ENCODE measurements at regions not wholly inside any gene's neighbourhood (a gene's known extent, or its start where the extent isn't known, plus 50 kb on each side); places are given as distances from the start of the nearest gene placed in this dataset.

GRCh38 chr13:73189776-73190175 is 131.0 kb downstream of the KLF5 start:
- Histone ChIP-seq H3K27ac (ENCODE audit: low read depth, low read length) (no peak overlapping the region), H3K4me3 (ENCODE audit: low read depth, low read length) (peak overlapping the region; percentile 65; the same call in 1 of the 2 replicates), H3K4me1 (ENCODE audit: control insufficient read depth, insufficient read depth, low read length, unreplicated experiment) (peaks cover 12% of the 10 kb centered on the region), H3K36me3 (ENCODE audit: insufficient read depth, low read length) (no peaks in the 10 kb centered on the region), H2AFZ (ENCODE audit: low read length, unreplicated experiment) (no peak overlapping the region), H3K27me3 (ENCODE audit: insufficient read depth, low read length) (no peaks in the 10 kb centered on the region), H3K79me2 (ENCODE audit: control insufficient read depth, insufficient read depth, low read length, unreplicated experiment) (no peaks in the 10 kb centered on the region)

GRCh38 chr13:73189362-73189761 is 130.6 kb downstream of the KLF5 start:
- no peaks in the 10 kb centered on the region for H3K27me3 ChIP-seq (ENCODE audit: insufficient read depth, low read length)
- peaks cover 12% of the 10 kb centered on the region for H3K4me1 ChIP-seq (ENCODE audit: control insufficient read depth, insufficient read depth, low read length, unreplicated experiment)
- no peak overlapping the region for H3K27ac ChIP-seq (ENCODE audit: low read depth, low read length)
- no peaks in the 10 kb centered on the region for H3K79me2 ChIP-seq (ENCODE audit: control insufficient read depth, insufficient read depth, low read length, unreplicated experiment)
- H3K4me3 ChIP-seq (ENCODE audit: low read depth, low read length) = no peak overlapping the region
- no peaks in the 10 kb centered on the region for H3K36me3 ChIP-seq (ENCODE audit: insufficient read depth, low read length)
- no peak overlapping the region for H2AFZ ChIP-seq (ENCODE audit: low read length, unreplicated experiment)

GRCh38 chr13:73187106-73187505 is 128.3 kb downstream of the KLF5 start:
- H3K36me3 ChIP-seq (ENCODE audit: insufficient read depth, low read length) = no peaks in the 10 kb centered on the region
- no peak overlapping the region for H3K4me3 ChIP-seq (ENCODE audit: low read depth, low read length)
- H3K79me2 ChIP-seq (ENCODE audit: control insufficient read depth, insufficient read depth, low read length, unreplicated experiment) = no peaks in the 10 kb centered on the region
- H3K4me1 ChIP-seq (ENCODE audit: control insufficient read depth, insufficient read depth, low read length, unreplicated experiment) = peaks cover 12% of the 10 kb centered on the region
- no peak overlapping the region for H3K27ac ChIP-seq (ENCODE audit: low read depth, low read length)
- H3K27me3 ChIP-seq (ENCODE audit: insufficient read depth, low read length) = no peaks in the 10 kb centered on the region
- no peak overlapping the region for H2AFZ ChIP-seq (ENCODE audit: low read length, unreplicated experiment)

GRCh38 chr13:73179650-73180274 is 121.0 kb downstream of the KLF5 start:
- H3K4me3 ChIP-seq (ENCODE audit: low read depth, low read length) = no peak overlapping the region
- no peaks in the 10 kb centered on the region for H3K27me3 ChIP-seq (ENCODE audit: insufficient read depth, low read length)
- H2AFZ ChIP-seq (ENCODE audit: low read length, unreplicated experiment) = no peak overlapping the region
- no peak overlapping the region for H3K27ac ChIP-seq (ENCODE audit: low read depth, low read length)
- H3K79me2 ChIP-seq (ENCODE audit: control insufficient read depth, insufficient read depth, low read length, unreplicated experiment) = no peaks in the 10 kb centered on the region
- no peaks in the 10 kb centered on the region for H3K36me3 ChIP-seq (ENCODE audit: insufficient read depth, low read length)
- no peaks in the 10 kb centered on the region for H3K4me1 ChIP-seq (ENCODE audit: control insufficient read depth, insufficient read depth, low read length, unreplicated experiment)

GRCh38 chr13:73177916-73178565 is 119.2 kb downstream of the KLF5 start:
- Histone ChIP-seq H2AFZ (ENCODE audit: low read length, unreplicated experiment) (no peak overlapping the region), H3K4me1 (ENCODE audit: control insufficient read depth, insufficient read depth, low read length, unreplicated experiment) (no peaks in the 10 kb centered on the region), H3K27me3 (ENCODE audit: insufficient read depth, low read length) (no peaks in the 10 kb centered on the region), H3K36me3 (ENCODE audit: insufficient read depth, low read length) (no peaks in the 10 kb centered on the region), H3K79me2 (ENCODE audit: control insufficient read depth, insufficient read depth, low read length, unreplicated experiment) (no peaks in the 10 kb centered on the region), H3K4me3 (ENCODE audit: low read depth, low read length) (no peak overlapping the region), H3K27ac (ENCODE audit: low read depth, low read length) (no peak overlapping the region)

GRCh38 chr13:73177017-73177416 is 118.2 kb downstream of the KLF5 start:
- Histone ChIP-seq H3K4me1 (ENCODE audit: control insufficient read depth, insufficient read depth, low read length, unreplicated experiment) (no peaks in the 10 kb centered on the region), H3K79me2 (ENCODE audit: control insufficient read depth, insufficient read depth, low read length, unreplicated experiment) (no peaks in the 10 kb centered on the region), H3K4me3 (ENCODE audit: low read depth, low read length) (no peak overlapping the region), H3K27me3 (ENCODE audit: insufficient read depth, low read length) (no peaks in the 10 kb centered on the region), H3K36me3 (ENCODE audit: insufficient read depth, low read length) (no peaks in the 10 kb centered on the region), H3K27ac (ENCODE audit: low read depth, low read length) (no peak overlapping the region), H2AFZ (ENCODE audit: low read length, unreplicated experiment) (no peak overlapping the region)

- H3K36me3 ChIP-seq (ENCODE audit: insufficient read depth, low read length) = no peaks in the 10 kb centered on the region
- no peaks in the 10 kb centered on the region for H3K79me2 ChIP-seq (ENCODE audit: control insufficient read depth, insufficient read depth, low read length, unreplicated experiment)
- no peak overlapping the region for H2AFZ ChIP-seq (ENCODE audit: low read length, unreplicated experiment)
- no peaks in the 10 kb centered on the region for H3K4me1 ChIP-seq (ENCODE audit: control insufficient read depth, insufficient read depth, low read length, unreplicated experiment)
- H3K27ac ChIP-seq (ENCODE audit: low read depth, low read length) = no peak overlapping the region
- no peaks in the 10 kb centered on the region for H3K27me3 ChIP-seq (ENCODE audit: insufficient read depth, low read length)
- H3K4me3 ChIP-seq (ENCODE audit: low read depth, low read length) = no peak overlapping the region
These were observed 115.8 kb downstream of the KLF5 start for GRCh38 chr13:73174521-73175010.

GRCh38 chr13:73173279-73173811 is 114.5 kb downstream of the KLF5 start:
- no peaks in the 10 kb centered on the region for H3K27me3 ChIP-seq (ENCODE audit: insufficient read depth, low read length)
- H3K4me3 ChIP-seq (ENCODE audit: low read depth, low read length) = no peak overlapping the region
- no peaks in the 10 kb centered on the region for H3K36me3 ChIP-seq (ENCODE audit: insufficient read depth, low read length)
- no peak overlapping the region for H3K27ac ChIP-seq (ENCODE audit: low read depth, low read length)
- no peaks in the 10 kb centered on the region for H3K79me2 ChIP-seq (ENCODE audit: control insufficient read depth, insufficient read depth, low read length, unreplicated experiment)
- H2AFZ ChIP-seq (ENCODE audit: low read length, unreplicated experiment) = no peak overlapping the region
- peaks cover 3% of the 10 kb centered on the region for H3K4me1 ChIP-seq (ENCODE audit: control insufficient read depth, insufficient read depth, low read length, unreplicated experiment)

- H3K36me3 ChIP-seq (ENCODE audit: insufficient read depth, low read length) = no peaks in the 10 kb centered on the region
- H3K27me3 ChIP-seq (ENCODE audit: insufficient read depth, low read length) = no peaks in the 10 kb centered on the region
- H3K4me1 ChIP-seq (ENCODE audit: control insufficient read depth, insufficient read depth, low read length, unreplicated experiment) = peaks cover 4% of the 10 kb centered on the region
- H3K27ac ChIP-seq (ENCODE audit: low read depth, low read length) = no peak overlapping the region
- no peak overlapping the region for H3K4me3 ChIP-seq (ENCODE audit: low read depth, low read length)
- no peaks in the 10 kb centered on the region for H3K79me2 ChIP-seq (ENCODE audit: control insufficient read depth, insufficient read depth, low read length, unreplicated experiment)
- peak overlapping the region; percentile 77 for H2AFZ ChIP-seq (ENCODE audit: low read length, unreplicated experiment)
These were observed 113.1 kb downstream of the KLF5 start for GRCh38 chr13:73171926-73172325.

GRCh38 chr13:73171271-73171682 is 112.5 kb downstream of the KLF5 start:
- Histone ChIP-seq H2AFZ (ENCODE audit: low read length, unreplicated experiment) (no peak overlapping the region), H3K79me2 (ENCODE audit: control insufficient read depth, insufficient read depth, low read length, unreplicated experiment) (no peaks in the 10 kb centered on the region), H3K36me3 (ENCODE audit: insufficient read depth, low read length) (no peaks in the 10 kb centered on the region), H3K4me1 (ENCODE audit: control insufficient read depth, insufficient read depth, low read length, unreplicated experiment) (peaks cover 4% of the 10 kb centered on the region), H3K27ac (ENCODE audit: low read depth, low read length) (no peak overlapping the region), H3K27me3 (ENCODE audit: insufficient read depth, low read length) (no peaks in the 10 kb centered on the region), H3K4me3 (ENCODE audit: low read depth, low read length) (no peak overlapping the region)

GRCh38 chr13:73169971-73170370 is 111.2 kb downstream of the KLF5 start:
- peaks cover 4% of the 10 kb centered on the region for H3K4me1 ChIP-seq (ENCODE audit: control insufficient read depth, insufficient read depth, low read length, unreplicated experiment)
- no peak overlapping the region for H3K4me3 ChIP-seq (ENCODE audit: low read depth, low read length)
- no peaks in the 10 kb centered on the region for H3K36me3 ChIP-seq (ENCODE audit: insufficient read depth, low read length)
- H3K27ac ChIP-seq (ENCODE audit: low read depth, low read length) = no peak overlapping the region
- no peaks in the 10 kb centered on the region for H3K27me3 ChIP-seq (ENCODE audit: insufficient read depth, low read length)
- H3K79me2 ChIP-seq (ENCODE audit: control insufficient read depth, insufficient read depth, low read length, unreplicated experiment) = no peaks in the 10 kb centered on the region
- no peak overlapping the region for H2AFZ ChIP-seq (ENCODE audit: low read length, unreplicated experiment)
